ENCODE measurements at regions not wholly inside any gene's neighbourhood (a gene's known extent, or its start where the extent isn't known, plus 50 kb on each side); places are given as distances from the start of the nearest gene placed in this dataset.

DNA sequence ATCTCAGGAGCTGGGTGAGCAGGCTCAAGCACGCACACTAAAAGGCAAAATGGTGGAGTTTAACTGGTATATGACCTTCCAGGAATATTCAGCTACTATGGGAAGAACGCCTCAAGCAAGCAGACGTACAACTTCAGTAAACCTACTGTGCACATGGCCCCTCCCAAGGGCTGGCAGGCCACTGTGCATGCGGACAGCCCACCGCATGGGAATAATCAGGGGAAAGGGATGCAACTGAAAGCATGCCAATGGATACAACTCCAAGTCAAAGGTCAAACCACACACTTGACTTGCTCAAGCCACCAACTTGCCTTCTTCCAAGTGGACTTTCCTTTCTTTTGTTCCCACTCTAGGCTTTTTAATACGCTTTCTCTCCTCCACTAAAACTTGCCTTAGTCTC is 121.6 kb upstream of the SNTG2 start:
- Histone ChIP-seq H3K27ac (no peak overlapping the region), H4K20me1 (ENCODE audit: insufficient read depth) (no peaks in the 10 kb centered on the region), H3K4me1 (ENCODE audit: low read depth, poor library complexity, severe bottlenecking) (no peaks in the 10 kb centered on the region), H3K4me3 (IDR thresholded peaks at IDR 0.05; ENCODE audit: insufficient read depth, low read depth, low read length) (no peak overlapping the region), H3K9ac (no peak overlapping the region), H2AFZ (ENCODE audit: low read depth) (no peak overlapping the region), H3K79me2 (ENCODE audit: insufficient read depth, low read depth) (no peaks in the 10 kb centered on the region), H3K36me3 (ENCODE audit: insufficient read depth) (no peaks in the 10 kb centered on the region), H3K27me3 (ENCODE audit: insufficient read depth, low read depth) (no peaks in the 10 kb centered on the region), H3K4me2 (no peak overlapping the region)
- TF ChIP-seq, protein P1, sequence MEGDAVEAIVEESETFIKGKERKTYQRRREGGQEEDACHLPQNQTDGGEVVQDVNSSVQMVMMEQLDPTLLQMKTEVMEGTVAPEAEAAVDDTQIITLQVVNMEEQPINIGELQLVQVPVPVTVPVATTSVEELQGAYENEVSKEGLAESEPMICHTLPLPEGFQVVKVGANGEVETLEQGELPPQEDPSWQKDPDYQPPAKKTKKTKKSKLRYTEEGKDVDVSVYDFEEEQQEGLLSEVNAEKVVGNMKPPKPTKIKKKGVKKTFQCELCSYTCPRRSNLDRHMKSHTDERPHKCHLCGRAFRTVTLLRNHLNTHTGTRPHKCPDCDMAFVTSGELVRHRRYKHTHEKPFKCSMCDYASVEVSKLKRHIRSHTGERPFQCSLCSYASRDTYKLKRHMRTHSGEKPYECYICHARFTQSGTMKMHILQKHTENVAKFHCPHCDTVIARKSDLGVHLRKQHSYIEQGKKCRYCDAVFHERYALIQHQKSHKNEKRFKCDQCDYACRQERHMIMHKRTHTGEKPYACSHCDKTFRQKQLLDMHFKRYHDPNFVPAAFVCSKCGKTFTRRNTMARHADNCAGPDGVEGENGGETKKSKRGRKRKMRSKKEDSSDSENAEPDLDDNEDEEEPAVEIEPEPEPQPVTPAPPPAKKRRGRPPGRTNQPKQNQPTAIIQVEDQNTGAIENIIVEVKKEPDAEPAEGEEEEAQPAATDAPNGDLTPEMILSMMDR (conservative IDR thresholded peaks at IDR 0.05; ENCODE audit: low read depth, low read length), result no peak

GRCh38 chr2:824954-825353 is 125.7 kb upstream of the SNTG2 start:
- Histone ChIP-seq H3K9ac (no peak overlapping the region), H3K27me3 (ENCODE audit: insufficient read depth, low read depth) (no peaks in the 10 kb centered on the region), H2AFZ (ENCODE audit: low read depth) (no peak overlapping the region), H3K27ac (no peak overlapping the region), H4K20me1 (ENCODE audit: insufficient read depth) (no peaks in the 10 kb centered on the region), H3K4me2 (no peak overlapping the region), H3K36me3 (ENCODE audit: insufficient read depth) (no peaks in the 10 kb centered on the region), H3K4me1 (ENCODE audit: low read depth, poor library complexity, severe bottlenecking) (no peaks in the 10 kb centered on the region), H3K79me2 (ENCODE audit: insufficient read depth, low read depth) (no peaks in the 10 kb centered on the region), H3K4me3 (IDR thresholded peaks at IDR 0.05; ENCODE audit: insufficient read depth, low read depth, low read length) (no peak overlapping the region)
- TF ChIP-seq, protein P1 (conservative IDR thresholded peaks at IDR 0.05; ENCODE audit: low read depth, low read length), result no peak

GRCh38 chr2:824524-824923 is 126.1 kb upstream of the SNTG2 start:
- TF ChIP-seq, protein P1 (conservative IDR thresholded peaks at IDR 0.05; ENCODE audit: low read depth, low read length), result no peak
- Histone ChIP-seq H3K79me2 (ENCODE audit: insufficient read depth, low read depth) (no peaks in the 10 kb centered on the region), H3K4me2 (no peak overlapping the region), H3K9ac (no peak overlapping the region), H4K20me1 (ENCODE audit: insufficient read depth) (no peaks in the 10 kb centered on the region), H3K27ac (no peak overlapping the region), H3K27me3 (ENCODE audit: insufficient read depth, low read depth) (no peaks in the 10 kb centered on the region), H3K4me1 (ENCODE audit: low read depth, poor library complexity, severe bottlenecking) (no peaks in the 10 kb centered on the region), H3K36me3 (ENCODE audit: insufficient read depth) (no peaks in the 10 kb centered on the region), H3K4me3 (IDR thresholded peaks at IDR 0.05; ENCODE audit: insufficient read depth, low read depth, low read length) (no peak overlapping the region), H2AFZ (ENCODE audit: low read depth) (no peak overlapping the region)

DNA sequence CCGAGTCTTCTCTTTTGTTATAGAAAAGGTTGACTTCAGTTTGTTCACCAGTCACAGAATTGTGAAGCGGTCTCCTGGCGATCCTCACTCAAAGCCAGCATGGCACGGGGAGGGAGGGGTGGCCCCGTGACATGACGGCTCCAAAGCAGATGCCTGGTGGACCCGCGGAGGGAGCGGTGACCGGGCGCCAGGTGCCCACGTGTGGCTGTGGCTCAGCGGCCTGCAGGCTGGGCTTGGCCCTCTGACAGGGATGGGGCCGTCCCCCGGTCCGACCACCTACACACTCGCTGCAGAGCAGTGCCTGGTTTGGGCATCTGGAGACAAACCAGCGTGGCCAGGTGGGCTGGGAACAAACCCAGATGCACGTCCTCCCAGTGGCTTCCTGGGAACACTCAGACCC is 129.1 kb upstream of the SNTG2 start:
- TF ChIP-seq, protein P1 (conservative IDR thresholded peaks at IDR 0.05; ENCODE audit: low read depth, low read length), result no peak
- H4K20me1 ChIP-seq (ENCODE audit: insufficient read depth), result no peaks in the 10 kb centered on the region
- no peak overlapping the region for H2AFZ ChIP-seq (ENCODE audit: low read depth)
- H3K27ac ChIP-seq, result no peak overlapping the region
- no peaks in the 10 kb centered on the region for H3K27me3 ChIP-seq (ENCODE audit: insufficient read depth, low read depth)
- H3K79me2 ChIP-seq (ENCODE audit: insufficient read depth, low read depth), result no peaks in the 10 kb centered on the region
- no peaks in the 10 kb centered on the region for H3K36me3 ChIP-seq (ENCODE audit: insufficient read depth)
- H3K4me1 ChIP-seq (ENCODE audit: low read depth, poor library complexity, severe bottlenecking), result no peaks in the 10 kb centered on the region
- H3K9ac ChIP-seq, result no peak overlapping the region
- no peak overlapping the region for H3K4me2 ChIP-seq
- no peak overlapping the region for H3K4me3 ChIP-seq (IDR thresholded peaks at IDR 0.05; ENCODE audit: insufficient read depth, low read depth, low read length)

DNA sequence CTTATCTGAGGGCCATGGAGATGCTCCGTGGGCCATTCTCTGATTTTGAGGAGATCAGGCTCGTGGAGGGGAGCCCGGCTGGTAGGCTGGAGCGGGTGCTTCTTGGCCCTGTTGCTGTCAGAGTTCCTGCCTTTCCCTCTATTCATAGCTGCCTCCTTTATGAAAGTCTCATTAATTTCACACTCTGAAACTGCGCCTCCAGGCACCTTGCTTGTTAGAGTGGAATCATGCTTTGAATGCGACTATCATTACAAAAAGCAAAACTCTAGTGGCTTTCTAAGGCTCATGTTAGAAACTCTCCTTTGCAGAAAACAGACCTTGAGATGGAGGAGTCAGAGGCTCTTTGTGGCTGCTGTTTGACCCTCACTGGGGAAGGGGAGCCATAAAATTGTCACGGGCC is 131.0 kb upstream of the SNTG2 start:
- TF ChIP-seq, protein P1 (conservative IDR thresholded peaks at IDR 0.05; ENCODE audit: low read depth, low read length), result no peak
- Histone ChIP-seq H3K27ac (no peak overlapping the region), H3K4me1 (ENCODE audit: low read depth, poor library complexity, severe bottlenecking) (no peaks in the 10 kb centered on the region), H4K20me1 (ENCODE audit: insufficient read depth) (no peaks in the 10 kb centered on the region), H3K27me3 (ENCODE audit: insufficient read depth, low read depth) (no peaks in the 10 kb centered on the region), H3K4me2 (no peak overlapping the region), H2AFZ (ENCODE audit: low read depth) (no peak overlapping the region), H3K9ac (no peak overlapping the region), H3K79me2 (ENCODE audit: insufficient read depth, low read depth) (no peaks in the 10 kb centered on the region), H3K36me3 (ENCODE audit: insufficient read depth) (no peaks in the 10 kb centered on the region), H3K4me3 (IDR thresholded peaks at IDR 0.05; ENCODE audit: insufficient read depth, low read depth, low read length) (no peak overlapping the region)
